ENCODE measurements at regions not wholly inside any gene's neighbourhood (a gene's known extent, or its start where the extent isn't known, plus 50 kb on each side); places are given as distances from the start of the nearest gene placed in this dataset.

GRCh38 chr18:78742218-78742745 is 237.3 kb upstream of the SALL3 start:
- no peak for DNase-seq (ENCODE audit: low read depth)

- DNase-seq (ENCODE audit: low read depth): no peak
Measured at GRCh38 chr18:78743078-78743477, 236.5 kb upstream of the SALL3 start.

- DNase-seq (ENCODE audit: low read depth): no peak
Measured at GRCh38 chr18:78751664-78752063, 228.0 kb upstream of the SALL3 start.

- no peak for DNase-seq (ENCODE audit: low read depth)
Measured at GRCh38 chr18:78753240-78753639, 226.4 kb upstream of the SALL3 start.

- DNase-seq (ENCODE audit: low read depth): no peak
Measured at GRCh38 chr18:78754311-78755043, 225.1 kb upstream of the SALL3 start.

GRCh38 chr18:78757014-78757413 is 222.6 kb upstream of the SALL3 start:
- no peak for DNase-seq (ENCODE audit: low read depth)

- no peak for DNase-seq (ENCODE audit: low read depth)
Measured at GRCh38 chr18:78758496-78758895, 221.1 kb upstream of the SALL3 start.

GRCh38 chr18:78762753-78763152 is 216.9 kb upstream of the SALL3 start:
- DNase-seq (ENCODE audit: low read depth): no peak

GRCh38 chr18:78764544-78764943 is 215.1 kb upstream of the SALL3 start:
- no peak for DNase-seq (ENCODE audit: low read depth)

- no peak for DNase-seq (ENCODE audit: low read depth)
Measured at GRCh38 chr18:78765142-78765541, 214.5 kb upstream of the SALL3 start.

- DNase-seq (ENCODE audit: low read depth): no peak
Measured at GRCh38 chr18:78765637-78766281, 213.9 kb upstream of the SALL3 start.

GRCh38 chr18:78766651-78767533 is 212.7 kb upstream of the SALL3 start:
- no peak for DNase-seq (ENCODE audit: low read depth)

- DNase-seq (ENCODE audit: low read depth): no peak
Measured at GRCh38 chr18:78767648-78768071, 212.0 kb upstream of the SALL3 start.

- no peak for DNase-seq (ENCODE audit: low read depth)
Measured at GRCh38 chr18:78768221-78768620, 211.4 kb upstream of the SALL3 start.

- DNase-seq (ENCODE audit: low read depth): no peak
Measured at GRCh38 chr18:78768656-78769501, 210.7 kb upstream of the SALL3 start.

- DNase-seq (ENCODE audit: low read depth): no peak
Measured at GRCh38 chr18:78769502-78770105, 210.0 kb upstream of the SALL3 start.

GRCh38 chr18:78770139-78770822 is 209.3 kb upstream of the SALL3 start:
- no peak for DNase-seq (ENCODE audit: low read depth)

GRCh38 chr18:78770823-78771139 is 208.8 kb upstream of the SALL3 start:
- no peak for DNase-seq (ENCODE audit: low read depth)

GRCh38 chr18:78771496-78772359 is 207.9 kb upstream of the SALL3 start:
- no peak for DNase-seq (ENCODE audit: low read depth)
